GM18868 (cell line): ENCODE measurements at regions not wholly inside any gene's neighbourhood (a gene's known extent, or its start where the extent isn't known, plus 50 kb on each side); places are given as distances from the start of the nearest gene placed in this dataset.
A peak's percentile ranks its signal among the peaks of the same experiment; 100 is the strongest.

Experiments
- ATAC-seq: cut with Tn5 transposase; IDR thresholded peaks from one replicate; pipeline ENCODE4 v1.9.1; 2021; ENCODE audit warnings: mild to moderate bottlenecking, moderate library complexity; ENCODE audit not compliant: unreplicated experiment

DNA sequence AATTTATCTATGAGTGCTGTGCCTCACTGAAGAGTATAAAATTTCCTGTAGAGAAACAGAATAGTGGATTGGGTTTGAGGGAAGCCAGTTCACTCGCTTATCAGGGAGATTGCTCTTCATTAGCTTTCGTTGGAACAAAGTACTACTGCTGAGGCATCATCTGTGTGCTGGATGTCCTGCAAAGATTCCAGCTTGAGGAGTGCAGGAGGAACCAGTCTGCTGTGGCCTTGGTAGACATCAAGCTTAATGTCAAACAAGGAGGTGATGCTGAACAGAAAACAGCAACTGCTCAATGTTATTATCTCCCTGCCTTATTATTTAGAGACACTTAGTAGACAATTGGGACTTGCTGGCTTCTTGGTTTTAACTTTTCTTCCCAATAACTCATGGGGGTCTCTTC is 297.5 kb upstream of the DPH6 start:
- ATAC-seq, result no peak

DNA sequence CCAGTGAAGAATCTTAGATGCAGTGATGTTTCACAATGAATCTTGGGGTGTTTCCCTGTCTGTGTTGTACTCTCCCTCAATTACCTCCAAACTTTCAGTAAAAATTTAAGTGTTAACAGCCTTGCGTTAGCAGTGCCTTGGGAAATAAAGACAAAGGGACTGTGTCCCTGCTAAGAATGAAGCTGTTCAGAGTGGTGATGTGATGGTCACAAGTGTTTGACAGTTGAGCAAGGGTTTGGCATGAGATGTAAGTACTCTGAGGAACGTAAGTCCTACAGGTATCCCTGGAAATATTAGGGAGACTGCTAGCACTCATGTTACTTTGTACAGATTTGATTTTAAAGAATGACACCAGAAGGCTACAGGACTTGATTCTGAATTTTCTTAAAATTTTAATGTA is 304.3 kb upstream of the DPH6 start:
- no peak for ATAC-seq

DNA sequence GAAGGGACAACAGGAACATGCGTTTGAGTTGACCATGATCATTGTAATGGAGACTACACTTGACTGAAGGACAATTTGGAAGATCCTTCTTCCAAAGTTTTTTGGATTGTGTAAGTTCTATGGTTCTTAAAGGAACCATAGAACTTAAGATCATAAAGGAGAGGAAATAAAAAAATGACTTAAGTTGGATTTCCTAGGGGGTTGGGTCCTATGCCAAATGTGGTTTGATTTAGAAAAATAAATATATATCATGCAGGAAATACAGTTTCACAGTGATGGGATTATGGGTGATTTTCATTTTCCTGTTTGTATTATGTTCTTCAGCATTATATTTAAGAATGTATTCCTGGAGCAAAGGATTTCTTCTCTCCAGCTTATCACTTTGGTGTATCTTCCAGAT is 305.5 kb upstream of the DPH6 start:
- ATAC-seq, result no peak

DNA sequence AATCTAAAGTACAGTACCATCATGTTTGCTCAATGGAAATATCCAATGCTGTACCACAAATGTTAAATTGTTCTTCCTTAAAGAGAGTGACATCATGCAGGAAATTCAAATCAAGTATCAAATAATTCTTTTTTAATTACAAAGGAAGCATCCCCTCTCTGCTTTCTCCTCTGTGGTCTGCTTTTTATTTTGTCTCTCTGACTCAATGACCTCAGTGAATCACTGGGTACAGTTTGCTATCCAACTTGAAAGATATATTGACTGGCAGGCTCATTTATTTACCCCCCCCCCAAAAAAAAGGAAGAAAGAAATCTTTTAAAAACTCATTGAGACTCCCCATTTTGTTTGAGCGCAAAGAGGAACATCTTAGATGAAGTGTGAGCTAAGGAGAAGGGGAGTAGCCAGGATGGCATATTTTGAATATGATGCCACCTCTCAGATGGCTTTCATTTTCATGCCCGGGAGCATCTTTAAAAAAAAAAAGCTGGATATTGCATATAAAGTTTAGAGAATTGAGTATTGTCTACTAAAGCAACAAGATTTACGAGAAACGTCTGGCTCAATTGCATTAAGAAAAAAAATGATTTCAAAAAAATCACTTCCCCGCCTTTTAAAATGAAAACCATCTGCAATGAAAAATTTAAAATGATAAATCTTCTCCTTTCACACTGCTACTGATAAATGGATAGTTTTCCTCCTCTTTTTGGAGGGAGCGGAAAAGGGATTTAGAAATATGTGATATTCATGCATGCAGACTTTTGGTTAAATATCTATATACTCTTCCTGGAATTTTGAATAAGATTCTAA is 307.1 kb upstream of the DPH6 start:
- ATAC-seq, result no peak

DNA sequence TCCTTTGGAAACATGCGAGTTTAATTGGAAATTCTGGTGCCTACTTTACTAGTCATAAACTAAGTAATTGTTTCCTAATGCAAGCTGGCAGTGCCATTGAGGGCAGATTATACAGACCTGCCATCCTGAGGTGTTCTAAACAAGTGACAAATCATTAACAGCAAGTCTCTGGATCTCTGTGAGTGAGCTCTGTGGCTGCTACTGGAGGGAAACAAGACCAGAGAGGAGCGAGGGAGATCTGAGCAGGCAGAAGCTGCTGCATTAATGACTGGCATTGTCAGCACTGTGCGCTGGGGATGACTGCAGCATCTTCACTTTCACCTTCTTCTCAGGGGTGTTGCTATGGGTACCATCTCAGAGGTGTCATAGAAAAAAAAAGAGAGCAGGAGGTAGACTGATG is 308.4 kb upstream of the DPH6 start:
- ATAC-seq, result no peak

DNA sequence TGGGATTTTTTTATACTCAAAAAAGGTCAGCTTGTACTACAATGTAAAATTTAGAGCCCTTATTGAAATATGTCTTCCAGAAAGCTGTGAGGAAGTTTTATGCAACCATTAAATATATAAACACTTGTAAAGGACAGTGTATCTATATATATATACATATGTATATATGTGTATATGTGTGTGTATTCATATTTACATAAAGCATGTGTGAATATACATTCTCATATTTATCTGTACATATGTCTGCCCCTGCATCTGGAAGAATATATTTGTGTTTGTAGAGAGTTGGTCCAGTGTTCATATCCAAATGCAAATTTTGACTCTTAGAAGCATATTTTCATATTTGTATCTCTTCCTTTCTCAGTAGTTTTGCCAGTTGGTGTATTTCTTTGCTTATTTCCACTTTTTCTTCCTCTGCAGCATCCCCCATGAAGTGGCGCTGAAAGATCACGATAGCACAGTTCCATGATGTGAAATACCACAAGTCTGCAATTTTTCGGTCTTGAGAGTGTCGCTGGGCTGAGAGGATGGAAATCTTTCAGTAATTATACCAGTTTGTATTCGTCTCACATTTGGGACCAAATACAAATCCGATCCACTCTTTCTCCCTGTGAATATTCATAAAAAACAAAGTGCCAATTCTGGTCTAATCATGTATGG is 311.7 kb upstream of the DPH6 start:
- no peak for ATAC-seq

DNA sequence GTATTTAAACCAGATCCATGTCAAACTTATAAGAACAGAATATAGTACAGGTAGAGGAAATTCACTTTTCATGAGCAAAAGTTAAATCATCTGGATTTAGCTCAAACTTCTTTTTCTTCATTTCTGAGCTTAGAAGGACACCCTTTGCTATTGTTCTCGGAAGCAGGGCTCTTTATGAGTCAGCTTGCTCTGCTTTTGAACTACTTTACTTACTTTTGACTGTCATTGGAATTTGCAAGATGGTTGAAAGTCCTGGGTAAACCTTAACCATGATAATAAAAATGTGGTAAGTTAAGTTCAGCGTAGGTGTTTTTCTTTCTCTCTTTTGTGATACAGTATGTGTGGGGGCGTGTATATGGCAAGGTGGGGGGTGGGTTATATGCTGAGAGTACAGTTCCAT is 312.7 kb upstream of the DPH6 start:
- peak; percentile 54 for ATAC-seq

DNA sequence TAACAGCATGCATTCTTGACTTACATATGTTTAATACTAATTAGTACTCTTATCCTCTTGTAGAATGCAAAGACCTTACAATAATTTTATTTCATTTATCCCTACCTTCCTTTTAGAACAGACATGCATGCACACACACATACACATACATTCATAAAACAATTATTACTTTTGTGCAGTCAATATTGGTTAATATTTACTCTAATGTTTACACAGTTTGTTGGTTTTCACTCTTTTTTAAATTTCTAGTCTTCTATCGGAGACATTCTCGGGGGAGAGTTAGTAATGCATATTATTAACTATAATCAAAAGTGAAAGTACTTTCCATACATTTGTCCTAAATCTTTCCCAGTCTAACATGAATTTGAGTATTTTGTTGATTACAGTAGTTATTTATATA is 317.7 kb upstream of the DPH6 start:
- ATAC-seq, result no peak

DNA sequence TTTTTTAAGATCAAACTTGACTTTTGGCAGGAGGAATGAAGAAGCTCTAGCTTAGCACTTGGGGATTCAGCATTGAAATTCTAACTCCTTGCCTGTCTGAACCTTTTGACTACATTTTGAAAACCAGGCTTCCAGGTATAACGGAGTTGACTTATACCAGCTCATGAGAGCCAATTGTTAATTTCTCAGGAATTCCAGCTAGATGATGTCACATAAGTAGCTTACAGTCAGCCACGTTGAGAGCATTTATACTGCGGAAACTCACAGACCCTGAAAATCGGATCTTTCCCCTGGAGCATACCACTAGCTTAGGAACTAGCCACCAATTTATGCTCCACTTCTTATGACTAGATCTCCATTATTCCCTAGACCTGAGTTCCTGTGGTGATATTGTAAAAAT is 321.4 kb upstream of the DPH6 start:
- ATAC-seq, result no peak

DNA sequence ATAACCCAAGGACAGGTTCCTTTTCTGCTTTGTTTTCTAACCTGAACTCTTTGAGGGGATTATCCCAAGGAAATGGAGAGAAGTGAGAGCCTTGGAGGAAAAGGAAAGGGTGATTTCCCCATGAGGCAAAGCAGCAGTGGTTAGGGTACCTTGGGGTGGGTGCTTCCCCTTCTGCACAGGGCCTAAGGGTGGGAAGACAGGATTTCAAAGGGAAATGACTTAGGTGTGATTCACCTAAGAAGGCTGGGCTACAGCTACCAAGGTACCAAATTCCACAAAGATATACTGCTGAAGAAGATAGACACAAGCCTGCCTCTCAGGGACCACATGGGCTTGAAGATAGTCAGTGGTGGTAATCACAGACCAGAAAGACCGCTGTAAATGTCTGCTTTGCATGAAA is 325.3 kb upstream of the DPH6 start:
- no peak for ATAC-seq

DNA sequence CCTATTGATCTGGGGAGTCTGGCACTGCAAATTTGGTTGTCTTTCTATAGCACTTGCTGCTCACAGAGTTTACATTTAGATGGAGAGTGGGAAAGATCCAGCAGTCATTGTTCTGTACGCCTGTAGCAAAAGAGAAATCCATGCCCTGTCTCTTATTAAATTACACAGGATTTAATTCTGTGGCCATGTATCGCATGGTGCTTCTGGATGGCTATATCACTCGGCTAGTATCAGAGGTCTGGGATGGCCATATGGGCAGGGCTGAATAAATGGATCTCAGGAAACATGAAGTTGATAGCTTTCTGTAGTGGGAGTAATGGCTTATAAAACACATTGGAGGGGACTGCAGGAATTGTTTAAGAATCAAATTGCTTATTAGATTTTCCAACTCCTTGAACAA is 325.8 kb upstream of the DPH6 start:
- no peak for ATAC-seq

DNA sequence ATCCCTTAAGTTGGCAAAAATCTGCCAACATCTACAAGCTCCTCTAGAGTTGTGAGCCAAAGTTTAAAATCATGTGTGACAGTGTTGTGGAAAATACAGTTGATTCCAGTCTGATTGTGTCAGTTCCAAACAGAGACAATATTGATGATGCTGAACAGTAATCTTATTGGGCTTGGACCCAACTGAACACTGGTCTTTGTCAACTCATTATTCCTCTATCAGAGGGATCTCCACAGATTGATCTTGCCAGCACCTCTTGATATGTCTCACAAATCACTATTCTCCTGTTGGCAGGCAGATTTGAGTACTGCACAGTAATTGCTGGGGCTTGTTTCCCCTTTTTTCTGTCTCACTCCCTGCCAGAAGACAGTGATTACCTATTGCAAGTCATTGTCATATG is 326.6 kb upstream of the DPH6 start:
- no peak for ATAC-seq

DNA sequence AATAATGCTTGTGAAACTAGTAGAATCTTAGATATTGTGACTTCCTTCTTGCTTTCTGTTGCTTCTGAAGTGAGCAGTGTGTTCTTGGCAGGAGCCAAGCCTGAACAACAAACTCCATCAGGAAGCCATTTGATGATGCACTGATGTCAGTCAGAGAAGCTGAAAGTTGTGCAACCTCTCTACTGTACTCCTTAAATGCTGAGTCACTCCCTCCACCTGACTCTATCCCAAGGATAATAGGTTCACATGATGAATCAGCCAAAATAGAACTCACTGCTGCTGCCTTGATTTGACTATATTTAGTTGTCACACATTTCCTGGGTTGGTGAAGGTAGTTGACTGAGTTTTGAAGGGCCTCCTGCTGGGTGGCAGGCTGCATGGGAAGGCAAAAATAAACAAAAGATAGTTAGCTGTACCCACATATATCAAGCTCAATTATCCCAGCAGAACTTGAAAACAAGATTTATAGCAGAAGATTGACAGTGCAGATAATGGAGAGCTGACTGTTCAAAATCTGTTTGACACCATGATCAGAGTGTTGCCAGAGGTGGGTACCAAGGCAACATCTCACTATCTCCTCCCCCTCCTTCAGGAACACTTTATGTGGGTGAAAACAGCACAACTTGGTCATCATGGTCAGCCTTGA is 328.4 kb upstream of the DPH6 start:
- no peak for ATAC-seq

DNA sequence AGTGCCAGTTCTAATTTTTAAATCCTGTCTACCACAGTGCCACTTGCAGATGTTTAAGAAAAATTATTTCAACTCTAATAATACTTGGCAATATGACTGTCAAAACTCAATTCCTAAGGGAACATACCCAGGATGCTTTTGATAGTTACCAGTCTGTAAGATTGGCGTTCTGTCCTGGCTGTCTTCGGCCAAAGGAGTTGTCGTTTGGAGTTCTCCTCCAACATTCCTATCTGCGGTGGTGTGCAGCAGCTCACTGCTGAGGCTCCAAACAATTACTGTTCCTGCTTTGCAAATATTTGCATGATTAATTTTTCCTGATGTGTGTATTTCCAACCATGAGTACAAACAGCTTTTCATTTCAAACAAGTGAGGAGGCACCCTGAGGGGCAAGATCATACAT is 330.8 kb upstream of the DPH6 start:
- ATAC-seq, result no peak

DNA sequence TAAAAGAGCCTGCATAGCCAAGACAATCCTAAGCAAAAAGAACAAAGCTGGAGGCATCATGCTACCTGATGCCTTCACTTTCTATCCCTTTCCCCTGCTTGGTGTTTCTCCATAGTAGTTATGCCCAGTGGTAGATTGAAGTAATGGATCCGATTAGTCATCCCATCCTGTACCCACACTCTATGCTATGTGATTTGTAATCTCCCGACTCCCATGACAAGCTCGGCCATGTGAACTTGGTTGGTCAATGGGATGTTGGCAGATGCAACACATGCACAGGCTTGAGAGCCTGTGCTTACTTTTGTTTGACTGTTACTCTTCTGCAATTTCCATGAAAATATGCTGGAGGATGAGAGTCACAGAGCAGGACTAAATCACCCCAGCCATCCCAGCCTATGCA is 334.9 kb upstream of the DPH6 start:
- no peak for ATAC-seq

DNA sequence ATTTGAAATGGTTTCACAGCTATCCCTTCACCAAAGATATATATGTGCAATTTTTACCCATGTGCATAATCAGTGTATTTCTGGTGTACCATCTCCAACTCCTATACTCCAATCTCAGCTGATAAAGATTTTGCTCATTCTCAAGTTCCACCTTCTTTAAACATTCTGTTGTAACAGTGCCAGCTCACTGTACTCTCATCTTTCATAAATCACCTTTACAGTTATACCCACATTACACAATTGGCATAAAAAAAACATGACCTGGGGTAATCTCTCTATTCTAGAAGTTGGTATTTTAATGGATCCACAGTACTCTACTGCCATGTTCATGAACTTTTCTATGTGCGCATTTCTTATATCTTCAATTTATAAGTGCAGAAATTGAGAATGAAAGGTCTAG is 339.9 kb upstream of the DPH6 start:
- no peak for ATAC-seq

DNA sequence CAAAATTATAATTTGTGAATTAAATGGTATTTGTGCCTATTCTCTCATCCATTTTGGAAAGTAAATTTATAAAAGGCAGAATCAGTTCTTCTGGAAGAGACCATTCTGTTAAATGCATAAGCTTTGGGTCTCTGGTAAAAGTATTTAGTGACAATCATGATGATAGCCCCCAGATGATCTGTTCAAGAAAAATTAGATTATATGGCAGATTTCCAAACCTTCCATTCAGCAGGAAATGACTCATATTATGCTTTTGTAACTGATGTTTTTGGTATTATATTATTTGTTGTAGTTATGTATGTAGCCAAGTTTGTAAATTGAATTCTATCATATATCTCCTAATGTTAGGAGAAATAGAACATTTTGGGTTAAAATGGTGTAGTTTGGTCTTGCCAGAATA is 340.8 kb upstream of the DPH6 start:
- no peak for ATAC-seq

DNA sequence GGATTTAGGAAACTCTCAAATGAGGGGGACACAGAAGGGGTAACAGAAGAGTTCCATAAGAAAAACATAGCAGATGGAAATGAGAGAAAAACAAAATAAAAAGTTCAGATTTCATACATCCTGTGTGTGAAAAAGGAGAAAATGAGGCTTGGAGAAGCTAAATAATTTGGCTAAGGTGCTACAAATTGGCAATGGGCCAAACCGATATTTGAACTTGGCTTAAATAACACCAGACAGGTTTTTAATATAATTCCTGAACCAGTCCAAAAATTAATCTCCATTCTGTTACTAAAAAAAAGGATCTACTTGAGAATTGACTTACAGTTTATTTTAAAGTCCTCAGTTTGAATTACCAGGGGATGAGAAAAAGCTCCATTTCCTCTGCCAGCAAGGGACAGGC is 342.9 kb upstream of the DPH6 start:
- no peak for ATAC-seq

DNA sequence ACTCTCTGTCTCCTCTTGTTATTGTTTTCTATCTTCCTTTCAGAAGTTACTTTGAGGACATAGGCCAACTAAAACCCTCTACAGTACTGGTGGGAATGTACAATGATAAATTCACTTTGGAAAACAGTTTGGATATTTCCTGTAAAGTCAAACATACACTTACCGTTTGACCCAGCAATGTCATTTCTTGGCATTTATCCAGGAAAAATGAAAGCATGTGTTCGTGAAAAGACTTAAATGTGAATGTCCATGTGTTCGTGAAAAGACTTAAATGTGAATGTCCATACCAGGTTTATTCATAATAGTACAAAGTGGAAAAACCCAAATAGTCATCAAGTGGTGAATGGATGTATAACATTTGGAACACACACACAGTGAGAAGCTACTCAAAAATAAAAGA is 361.5 kb upstream of the DPH6 start:
- no peak for ATAC-seq

DNA sequence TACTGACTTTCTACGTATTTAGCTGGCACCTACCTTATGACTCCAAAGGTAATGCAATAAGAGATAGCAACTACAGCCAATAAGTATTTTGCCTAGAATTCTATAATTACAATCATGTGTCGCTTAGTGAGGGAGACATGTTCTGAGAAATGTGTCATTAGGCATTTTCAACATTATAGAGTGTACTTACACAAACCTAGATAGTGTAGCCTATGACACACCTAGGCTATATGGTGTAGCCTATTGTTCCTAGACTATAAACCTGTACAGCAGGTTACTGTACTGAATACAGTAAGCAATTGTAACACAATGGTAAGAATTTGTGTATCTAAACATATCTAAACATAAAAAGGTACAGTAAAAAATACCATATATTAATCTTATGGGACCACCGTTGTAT is 363.4 kb upstream of the DPH6 start:
- no peak for ATAC-seq

DNA sequence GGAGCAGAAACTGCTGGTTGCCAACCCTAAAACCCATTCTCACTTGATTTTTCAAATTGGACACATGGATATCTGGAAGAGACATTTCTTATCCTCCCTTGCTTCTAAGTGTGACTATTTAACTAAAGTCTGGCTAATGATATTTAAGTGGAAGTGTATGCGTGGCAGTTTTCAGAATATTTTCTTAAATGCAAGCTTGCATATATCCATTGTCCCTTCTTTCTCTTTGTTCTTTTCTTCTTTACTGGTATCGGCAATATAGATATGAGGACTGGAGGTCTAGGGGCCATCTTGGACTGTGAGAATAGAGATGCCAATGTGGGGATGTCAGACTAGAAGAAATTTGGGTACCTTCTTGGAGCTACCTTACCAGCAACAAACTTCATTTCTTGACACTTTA is 364.3 kb upstream of the DPH6 start:
- ATAC-seq, result no peak

DNA sequence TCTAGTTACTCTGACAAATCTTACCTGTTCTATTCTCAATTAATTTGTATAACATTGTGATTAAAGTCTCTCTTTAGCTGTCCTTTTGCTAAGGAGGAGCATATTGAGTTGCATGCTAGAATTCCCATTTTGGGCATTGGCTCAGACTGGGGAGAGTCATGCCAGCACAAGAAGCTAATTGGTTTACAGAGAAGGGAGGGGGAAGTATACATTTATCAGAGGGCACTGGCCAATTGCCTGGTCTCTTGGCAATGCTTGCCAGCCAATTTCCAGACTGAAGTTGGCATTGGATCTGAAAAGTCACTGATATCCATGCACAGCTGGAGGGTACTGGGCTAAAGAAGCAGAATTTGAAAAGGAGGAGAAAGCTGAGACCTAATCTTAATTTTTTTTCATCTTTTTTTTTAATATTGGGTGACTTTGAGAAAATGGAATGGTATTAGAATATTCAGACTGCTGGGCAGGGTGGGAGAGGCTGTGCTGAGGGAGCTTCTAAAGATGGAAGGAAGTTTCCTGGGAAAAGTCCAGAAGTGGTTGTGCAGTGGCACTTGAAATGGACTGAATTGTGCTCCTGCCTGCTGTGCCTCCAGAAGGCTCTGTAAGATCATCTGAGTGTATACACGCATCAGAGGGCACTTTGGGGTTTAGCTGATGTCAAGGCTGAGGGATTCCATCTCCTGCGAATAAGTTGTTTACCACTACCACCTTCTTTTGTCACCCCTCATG is 365.2 kb upstream of the DPH6 start:
- ATAC-seq, result no peak
